ENCODE measurements at regions not wholly inside any gene's neighbourhood (a gene's known extent, or its start where the extent isn't known, plus 50 kb on each side); places are given as distances from the start of the nearest gene placed in this dataset.

- DNase-seq, result peak; percentile 33
- no peak overlapping the region for H3K4me3 Mint-ChIP-seq
- H3K27ac Mint-ChIP-seq, result no peak overlapping the region
- no peaks in the 10 kb centered on the region for H3K27me3 Mint-ChIP-seq
- H3K9me3 Mint-ChIP-seq, result peaks cover 3% of the 10 kb centered on the region
- H3K36me3 Mint-ChIP-seq (ENCODE audit: low read depth), result no peaks in the 10 kb centered on the region
- no peaks in the 10 kb centered on the region for H3K4me1 Mint-ChIP-seq
- intact Hi-C loops (cut with micrococcal nuclease), result no loop called here
Measured at GRCh38 chr2:2950403-2950952, 427.1 kb downstream of the EIPR1 start.

DNA sequence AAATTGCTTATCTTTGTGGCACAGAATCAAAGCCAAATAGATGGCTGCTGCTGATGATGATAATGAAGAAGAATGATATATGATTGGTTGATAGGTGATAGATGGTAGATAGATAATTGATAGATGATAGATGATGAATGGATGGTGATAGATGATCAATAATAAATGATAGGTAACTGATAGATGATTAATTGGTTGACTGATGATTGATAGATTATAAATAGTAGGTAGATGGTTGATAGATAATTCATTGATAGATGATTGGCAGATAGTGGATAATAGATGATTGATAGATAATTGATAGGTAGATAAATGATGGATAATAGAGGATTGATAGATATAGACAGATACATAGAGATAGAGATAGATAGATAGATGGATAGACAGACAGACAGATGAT, 430.2 kb downstream of the EIPR1 start:
- Mint-ChIP-seq H3K36me3 (ENCODE audit: low read depth) (no peaks in the 10 kb centered on the region), H3K4me3 (no peak overlapping the region), H3K27ac (no peak overlapping the region), H3K4me1 (no peaks in the 10 kb centered on the region), H3K27me3 (no peaks in the 10 kb centered on the region), H3K9me3 (peaks cover 7% of the 10 kb centered on the region)
- no peak for DNase-seq
- intact Hi-C loops (cut with micrococcal nuclease), result no loop called here

- H3K4me1 Mint-ChIP-seq, result no peaks in the 10 kb centered on the region
- no peak for DNase-seq
- H3K36me3 Mint-ChIP-seq (ENCODE audit: low read depth), result no peaks in the 10 kb centered on the region
- no peak overlapping the region for H3K27ac Mint-ChIP-seq
- H3K4me3 Mint-ChIP-seq, result no peak overlapping the region
- intact Hi-C loops (cut with micrococcal nuclease), result no loop called here
- peaks cover 7% of the 10 kb centered on the region for H3K9me3 Mint-ChIP-seq
- no peaks in the 10 kb centered on the region for H3K27me3 Mint-ChIP-seq
Measured at GRCh38 chr2:2942906-2943305, 434.7 kb downstream of the EIPR1 start.

DNA sequence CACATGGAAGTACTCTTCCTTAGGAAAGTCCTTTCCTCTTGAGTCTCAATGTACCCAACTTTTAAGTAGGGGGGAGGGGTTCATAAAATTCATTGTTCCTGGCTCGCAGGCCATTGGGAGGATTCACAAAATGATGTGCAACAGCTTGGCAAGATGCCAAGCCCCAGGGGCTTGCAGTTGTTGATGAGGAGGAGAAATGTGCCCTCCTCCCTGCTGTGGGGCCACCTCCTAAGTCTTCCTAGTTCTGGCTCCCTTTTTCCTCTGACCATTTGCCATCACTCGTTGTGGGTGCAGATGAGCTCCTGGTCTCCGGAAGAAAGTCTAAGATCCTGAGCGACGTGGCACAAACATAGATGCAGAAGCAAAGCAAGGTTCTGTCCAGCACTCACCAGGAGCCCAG, 435.4 kb downstream of the EIPR1 start:
- Mint-ChIP-seq H3K36me3 (ENCODE audit: low read depth) (no peaks in the 10 kb centered on the region), H3K4me3 (no peak overlapping the region), H3K27ac (no peak overlapping the region), H3K9me3 (peaks cover 8% of the 10 kb centered on the region), H3K4me1 (no peaks in the 10 kb centered on the region), H3K27me3 (no peaks in the 10 kb centered on the region)
- intact Hi-C loops (cut with micrococcal nuclease), result no loop called here
- DNase-seq, result no peak

DNA sequence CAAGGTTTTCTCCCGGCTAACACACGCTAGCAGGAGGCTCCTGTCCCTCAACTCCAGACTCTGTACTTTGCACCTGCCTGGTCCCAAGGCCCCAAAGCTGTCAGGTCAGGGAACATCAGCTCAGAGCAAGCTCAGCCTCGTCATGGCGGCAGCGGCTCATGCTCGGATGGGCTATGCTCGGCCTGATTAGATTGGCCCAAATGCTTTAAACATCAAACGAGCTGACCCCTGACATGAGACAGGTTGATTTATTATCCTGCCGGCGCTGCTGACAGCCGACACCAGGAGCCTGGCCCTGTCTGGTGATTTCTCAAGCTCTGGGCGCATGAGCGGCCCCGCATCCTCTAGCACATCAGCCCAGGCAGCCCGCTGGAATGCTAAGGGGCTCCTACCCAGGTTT, 436.4 kb downstream of the EIPR1 start:
- Mint-ChIP-seq H3K27me3 (no peaks in the 10 kb centered on the region), H3K4me1 (no peaks in the 10 kb centered on the region), H3K27ac (no peak overlapping the region), H3K9me3 (peaks cover 14% of the 10 kb centered on the region), H3K4me3 (no peak overlapping the region), H3K36me3 (ENCODE audit: low read depth) (no peaks in the 10 kb centered on the region)
- intact Hi-C loops (cut with micrococcal nuclease), result no loop called here
- DNase-seq, result no peak

DNA sequence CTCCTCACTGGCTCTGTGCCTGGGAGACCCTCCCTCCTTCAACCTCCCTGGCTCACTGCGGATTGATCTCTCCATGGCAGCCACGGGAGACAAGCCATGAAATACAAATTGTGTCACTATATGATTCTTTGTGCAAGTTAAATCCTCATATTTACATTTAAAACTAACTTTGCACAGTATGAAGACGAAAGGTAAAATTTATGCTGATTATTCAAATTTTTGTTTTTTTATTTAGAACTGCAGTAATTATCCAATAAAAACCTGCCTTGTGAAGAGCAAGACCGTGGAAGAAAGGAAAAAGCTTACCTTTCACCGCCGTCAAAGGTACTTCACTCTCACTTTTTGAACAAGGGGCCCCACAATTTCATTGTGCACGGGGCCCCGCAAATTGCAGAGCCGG, 436.9 kb downstream of the EIPR1 start:
- no peaks in the 10 kb centered on the region for H3K27me3 Mint-ChIP-seq
- H3K27ac Mint-ChIP-seq, result no peak overlapping the region
- no peaks in the 10 kb centered on the region for H3K4me1 Mint-ChIP-seq

GRCh38 chr2:2940061-2940460, 437.6 kb downstream of the EIPR1 start:
- Mint-ChIP-seq H3K4me3 (no peak overlapping the region), H3K36me3 (ENCODE audit: low read depth) (no peaks in the 10 kb centered on the region), H3K27me3 (no peaks in the 10 kb centered on the region), H3K9me3 (peaks cover 7% of the 10 kb centered on the region), H3K4me1 (no peaks in the 10 kb centered on the region), H3K27ac (no peak overlapping the region)
- peak; percentile 16 for DNase-seq
- intact Hi-C loops (cut with micrococcal nuclease), result no loop called here

More for the DNA sequence above, 436.9 kb downstream of the EIPR1 start:
- no peaks in the 10 kb centered on the region for H3K36me3 Mint-ChIP-seq (ENCODE audit: low read depth)
- H3K4me3 Mint-ChIP-seq, result no peak overlapping the region
- peaks cover 13% of the 10 kb centered on the region for H3K9me3 Mint-ChIP-seq
- intact Hi-C loops (cut with micrococcal nuclease), result no loop called here
- no peak for DNase-seq

DNA sequence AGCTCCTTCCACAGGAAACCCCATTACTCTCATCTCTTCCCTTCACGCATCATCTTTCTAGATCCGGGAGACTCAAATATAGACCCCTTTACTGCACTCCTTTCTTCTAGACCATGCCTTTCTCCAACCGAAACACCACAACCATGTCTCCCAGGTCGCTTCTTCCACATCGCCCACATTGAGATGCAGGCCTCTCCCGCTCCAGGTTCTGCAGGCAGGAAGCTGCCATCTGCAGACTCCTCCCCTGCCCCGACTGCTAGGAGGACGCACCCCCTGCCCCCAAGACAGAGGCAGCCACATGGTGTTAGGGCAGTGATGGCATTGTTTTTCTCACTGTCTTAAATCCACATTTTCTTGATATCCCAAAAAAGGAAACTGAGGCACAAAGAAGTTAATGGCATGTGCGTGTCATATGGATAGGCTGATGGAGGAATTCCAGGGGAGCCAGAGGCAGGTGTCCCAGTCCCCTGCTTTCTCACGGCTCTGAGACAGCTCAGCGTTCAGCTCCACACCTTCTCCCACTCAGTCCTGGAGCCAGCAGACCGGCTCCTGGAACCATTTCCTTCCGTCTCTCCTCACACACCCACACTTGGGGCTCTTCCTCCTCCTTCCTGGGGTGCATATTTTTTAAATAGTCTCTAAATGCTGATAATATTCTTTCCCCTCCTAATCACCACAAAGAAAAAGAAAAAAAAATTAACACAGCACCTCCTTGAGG, 438.4 kb downstream of the EIPR1 start:
- Mint-ChIP-seq H3K27me3 (no peaks in the 10 kb centered on the region), H3K9me3 (peaks cover 7% of the 10 kb centered on the region), H3K4me3 (no peak overlapping the region), H3K4me1 (no peaks in the 10 kb centered on the region), H3K36me3 (ENCODE audit: low read depth) (no peaks in the 10 kb centered on the region), H3K27ac (no peak overlapping the region)
- no peak for DNase-seq
- intact Hi-C loops (cut with micrococcal nuclease), result no loop called here

GRCh38 chr2:2938481-2938880, 439.1 kb downstream of the EIPR1 start:
- Mint-ChIP-seq H3K36me3 (ENCODE audit: low read depth) (no peaks in the 10 kb centered on the region), H3K27ac (no peak overlapping the region), H3K9me3 (peaks cover 7% of the 10 kb centered on the region), H3K4me1 (no peaks in the 10 kb centered on the region), H3K4me3 (no peak overlapping the region), H3K27me3 (no peaks in the 10 kb centered on the region)
- intact Hi-C loops (cut with micrococcal nuclease), result no loop called here
- DNase-seq, result peak; percentile 25

DNA sequence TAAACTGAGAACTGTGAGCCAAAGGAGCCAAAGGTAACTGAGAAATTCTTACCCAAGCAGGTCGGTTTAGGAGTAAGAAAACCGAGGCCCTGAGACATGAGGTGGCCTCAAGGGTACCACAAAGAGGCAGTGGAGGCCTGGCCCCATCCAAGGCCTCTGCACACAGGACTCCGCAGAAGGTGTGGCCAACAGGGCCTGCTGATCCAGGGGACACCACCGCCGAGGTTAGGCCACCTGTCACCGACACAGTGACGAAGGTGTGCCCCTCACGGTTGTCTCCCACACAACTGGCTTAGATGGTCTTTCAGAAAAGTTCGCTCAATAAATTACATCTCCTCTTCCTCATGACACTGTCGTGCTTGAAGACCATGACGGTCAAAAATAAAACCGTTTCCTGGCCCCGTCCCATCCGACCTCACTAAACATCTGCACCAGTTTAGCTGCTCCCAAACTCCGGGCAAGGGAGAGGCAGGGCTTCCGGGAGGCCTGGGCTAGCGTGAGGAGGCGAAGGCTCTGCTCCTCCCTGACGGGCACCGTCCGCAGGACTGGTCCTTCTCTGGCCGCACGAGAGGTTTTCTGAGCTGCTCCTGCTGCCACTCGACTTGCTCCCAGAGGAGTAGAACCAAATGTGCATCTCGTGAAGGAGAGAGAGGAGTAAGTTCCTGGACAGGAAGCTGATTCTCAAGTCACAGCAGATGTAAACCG, 442.0 kb downstream of the EIPR1 start:
- H3K9me3 Mint-ChIP-seq, result peaks cover 7% of the 10 kb centered on the region
- H3K4me3 Mint-ChIP-seq, result no peak overlapping the region
- no peaks in the 10 kb centered on the region for H3K4me1 Mint-ChIP-seq
- H3K27ac Mint-ChIP-seq, result no peak overlapping the region
- intact Hi-C loops (cut with micrococcal nuclease), result no loop called here
- H3K36me3 Mint-ChIP-seq (ENCODE audit: low read depth), result no peaks in the 10 kb centered on the region
- no peaks in the 10 kb centered on the region for H3K27me3 Mint-ChIP-seq
- no peak for DNase-seq

GRCh38 chr2:2933426-2933825, 444.2 kb downstream of the EIPR1 start:
- H3K9me3 Mint-ChIP-seq, result peaks cover 7% of the 10 kb centered on the region
- no peak overlapping the region for H3K4me3 Mint-ChIP-seq
- H3K36me3 Mint-ChIP-seq (ENCODE audit: low read depth), result no peaks in the 10 kb centered on the region
- no peaks in the 10 kb centered on the region for H3K27me3 Mint-ChIP-seq
- no peak overlapping the region for H3K27ac Mint-ChIP-seq
- intact Hi-C loops (cut with micrococcal nuclease), result no loop called here
- DNase-seq, result no peak
- no peaks in the 10 kb centered on the region for H3K4me1 Mint-ChIP-seq

DNA sequence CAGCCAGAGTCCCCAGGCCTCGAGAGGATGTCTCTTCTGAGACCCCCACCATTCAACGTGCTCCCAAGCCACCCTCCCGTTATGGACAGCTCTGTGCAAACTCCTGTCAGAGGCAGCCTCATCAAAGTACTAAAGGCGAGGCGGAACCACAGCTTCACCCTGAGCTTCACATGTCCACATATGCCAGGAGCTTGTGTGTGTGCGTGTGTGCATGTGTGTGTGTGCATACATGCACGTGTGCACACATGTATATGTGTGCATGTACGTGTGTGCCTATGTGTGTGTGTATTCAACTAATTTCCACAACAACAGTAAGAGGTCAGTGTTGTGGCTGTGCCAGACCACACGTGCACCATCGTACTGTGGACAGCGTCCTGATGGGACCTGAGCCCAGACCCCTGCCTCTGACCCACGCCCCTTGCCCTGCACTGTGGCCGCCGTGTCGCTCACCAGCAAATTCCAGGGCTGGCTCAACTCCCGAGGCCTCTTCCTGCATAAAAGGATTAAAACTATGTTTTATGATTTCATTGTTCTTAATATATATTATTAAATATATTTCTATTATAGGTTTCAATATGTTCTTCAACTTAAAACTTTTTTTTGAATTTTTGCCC, 444.8 kb downstream of the EIPR1 start:
- Mint-ChIP-seq H3K4me1 (no peaks in the 10 kb centered on the region), H3K9me3 (peaks cover 7% of the 10 kb centered on the region), H3K27ac (no peak overlapping the region), H3K4me3 (no peak overlapping the region), H3K36me3 (ENCODE audit: low read depth) (no peaks in the 10 kb centered on the region), H3K27me3 (no peaks in the 10 kb centered on the region)
- intact Hi-C loops (cut with micrococcal nuclease), result no loop called here
- no peak for DNase-seq

DNA sequence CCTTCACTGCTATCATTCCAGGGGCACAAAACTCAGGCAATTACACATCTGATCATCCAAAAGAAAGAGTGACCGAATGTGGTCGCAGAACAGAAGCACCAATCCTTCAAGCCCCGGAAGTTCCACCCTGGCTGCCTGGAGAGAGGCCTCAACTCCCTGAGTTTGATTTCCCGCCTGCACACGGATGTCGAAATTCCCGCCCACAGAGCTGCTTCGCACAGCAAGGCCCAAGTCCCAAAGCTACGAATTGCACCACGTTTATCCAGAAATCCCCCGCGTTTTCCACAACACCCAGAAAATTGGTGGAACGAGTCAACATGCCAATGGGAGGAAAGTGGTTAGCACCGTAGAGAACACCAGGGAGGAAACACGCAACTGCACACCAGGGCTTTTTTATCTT, 445.4 kb downstream of the EIPR1 start:
- no peak overlapping the region for H3K27ac Mint-ChIP-seq
- DNase-seq, result no peak
- H3K4me1 Mint-ChIP-seq, result no peaks in the 10 kb centered on the region
- intact Hi-C loops (cut with micrococcal nuclease), result no loop called here
- peaks cover 5% of the 10 kb centered on the region for H3K9me3 Mint-ChIP-seq
- H3K36me3 Mint-ChIP-seq (ENCODE audit: low read depth), result no peaks in the 10 kb centered on the region
- H3K27me3 Mint-ChIP-seq, result no peaks in the 10 kb centered on the region
- H3K4me3 Mint-ChIP-seq, result no peak overlapping the region

DNA sequence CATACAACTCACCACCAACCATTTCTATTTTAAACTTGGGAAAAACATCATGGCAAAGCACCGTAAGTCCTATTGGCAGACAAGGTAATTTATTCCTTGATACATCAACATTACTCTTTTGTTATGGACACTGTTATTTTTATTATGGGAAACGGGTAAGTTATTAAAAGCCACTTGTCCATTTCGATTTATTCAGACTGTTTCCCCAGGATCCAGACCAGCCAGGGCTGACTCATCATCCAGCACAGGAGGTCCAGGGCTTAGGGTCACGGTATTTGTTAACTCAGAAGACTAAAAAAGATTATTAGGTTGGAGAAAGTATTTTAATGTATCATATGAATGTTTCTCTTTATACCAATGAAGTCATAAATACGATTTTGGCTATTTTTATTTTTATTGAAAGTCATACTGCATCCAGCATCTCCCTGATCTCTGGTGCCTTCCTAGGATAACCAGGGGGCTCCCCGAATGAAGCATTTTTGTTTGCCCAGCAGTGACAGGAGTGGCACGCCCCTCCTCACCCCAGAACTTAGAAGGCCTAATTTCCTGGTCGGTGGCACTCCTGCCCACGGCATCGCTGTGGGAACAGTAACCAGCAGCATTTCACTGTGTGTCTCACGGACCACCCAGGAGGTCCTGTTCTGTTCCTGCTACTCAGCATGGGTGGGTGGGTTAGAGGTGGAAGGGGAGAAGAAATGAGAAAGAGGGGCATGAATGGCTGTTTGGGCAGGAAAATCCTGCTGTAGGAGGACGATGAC, 446.1 kb downstream of the EIPR1 start:
- Mint-ChIP-seq H3K36me3 (ENCODE audit: low read depth) (no peaks in the 10 kb centered on the region), H3K27me3 (no peaks in the 10 kb centered on the region), H3K4me1 (no peaks in the 10 kb centered on the region), H3K4me3 (no peak overlapping the region), H3K27ac (no peak overlapping the region), H3K9me3 (no peaks in the 10 kb centered on the region)
- DNase-seq, result no peak
- intact Hi-C loops (cut with micrococcal nuclease), result no loop called here
